Right lobe of liver (tissue), 6 donors: ENCODE measurements at regions not wholly inside any gene's neighbourhood (a gene's known extent, or its start where the extent isn't known, plus 50 kb on each side); places are given as distances from the start of the nearest gene placed in this dataset.

Experiments used
- ATAC-seq, 4 donors: fragments of 200-7000 bp; cut with Tn5 transposase; one replicate each; pipeline ENCODE4 v1.9.1; 2020; ENCODE audit warnings: mild to moderate bottlenecking in 4 of 4, moderate library complexity in 4 of 4
- DNase-seq, 3 donors: peaks; one replicate each; pipeline ENCODE4 v3.0.0-alpha.2; 2020
- H3K27ac ChIP-seq, 3 donors: fragments of 200-600 bp; one replicate each; pipeline ENCODE4 v1.8.0; 2022
- H3K27me3 ChIP-seq, 2 donors: fragments of 200-600 bp; one replicate each; pipeline ENCODE4 v1.8.0; 2022
- H3K36me3 ChIP-seq, 4 donors: fragments of 200-600 bp; sonication (generic) in 1 of 4; one replicate each; pipeline versions ENCODE4 v1.5.1 to v1.8.0; 2017 to 2022; ENCODE audit warnings: control low read depth in 1 of 4
- H3K4me1 ChIP-seq, 4 donors: fragments of 200-600 bp; sonication (generic) in 1 of 4; one replicate each; pipeline versions ENCODE4 v1.5.1 to v1.8.0; 2017 to 2022; ENCODE audit warnings: control low read depth in 1 of 4
- H3K4me3 ChIP-seq, 3 donors: fragments of 200-600 bp; one replicate each; pipeline ENCODE4 v1.8.0; 2022
- H3K9me3 ChIP-seq, 4 donors: fragments of 200-600 bp; sonication (generic) in 1 of 4; one replicate each; pipeline versions ENCODE4 v1.5.1 to v1.8.0; 2017 to 2022; ENCODE audit warnings: control low read depth in 1 of 4
- CTCF ChIP-seq, 4 donors: fragments of 200-600 bp in 3 of 4; fragments of 450-650 bp in 1 of 4; IDR thresholded peaks; one replicate each; pipeline versions ENCODE4 v1.5.1 to v1.8.0; 2016 to 2022; ENCODE audit warnings: antibody characterized with exemption in 4 of 4, mild to moderate bottlenecking in 2 of 4
- POLR2A ChIP-seq: fragments of 450-650 bp; IDR thresholded peaks from one replicate; pipeline ENCODE4 v1.6.1; 2017; ENCODE audit warnings: antibody characterized with exemption, mild to moderate bottlenecking
- WGBS: methylation state at CpG from one replicate; pipeline ENCODE4 v1.1.6; 2018; ENCODE audit warnings: low coverage, low lambda C conversion rate; ENCODE audit not compliant: insufficient coverage; ENCODE audit errors: missing lambda C conversion rate; 5-methylcytosine and 5-hydroxymethylcytosine counted together
- intact Hi-C, 2 donors: fragments of 100-400 bp; cut with DNase I; formaldehyde crosslinking; loops; one replicate each; pipeline versions ENCODE4 v1.11.2 to v1.14.1; 2022
- donor health status: DM: no; HTN: yes; CAD: no.
- donor health status: DM: no; HTN: no; CAD: no.
- donor health status: DM: no; HTN: no; CAD: no.
- donor health status: DM: no; HTN: yes; CAD: no.
- donor health status: DM: no; HTN: yes; CAD: no.

GRCh38 chr13:73829416-73829815 lies 304.8 kb downstream of the KLF12 start:
- WGBS: no CpG with 5 or more reads among the region's 1 CpG
- Histone ChIP-seq H3K9me3 (no peaks in the 10 kb centered on the region), H3K36me3 (no peaks in the 10 kb centered on the region), H3K4me1 (no peaks in the 10 kb centered on the region), H3K27ac (no peak overlapping the region), H3K4me3 (no peak overlapping the region), H3K27me3 (no peaks in the 10 kb centered on the region)
- intact Hi-C loops: no loop called here
- DNase-seq (no peak), ATAC-seq (no peak)
- TF ChIP-seq CTCF (IDR thresholded peaks at IDR 0.05): no peak
- TF ChIP-seq POLR2A: no peak

- TF ChIP-seq POLR2A (no peak), CTCF (IDR thresholded peaks at IDR 0.05) (no peak)
- Histone ChIP-seq H3K4me3 (no peak overlapping the region), H3K4me1 (no peaks in the 10 kb centered on the region), H3K9me3 (no peaks in the 10 kb centered on the region), H3K27me3 (no peaks in the 10 kb centered on the region), H3K36me3 (no peaks in the 10 kb centered on the region), H3K27ac (no peak overlapping the region)
- ATAC-seq: no peak
- intact Hi-C loops: no loop called here
- 85% methylated on average over 4 of the region's 4 CpGs for WGBS
- no peak for DNase-seq
Observed at GRCh38 chr13:73828811-73829210, 305.4 kb downstream of the KLF12 start.

- 73% methylated on average over 3 of the region's 3 CpGs for WGBS
- H3K9me3 ChIP-seq: no peaks in the 10 kb centered on the region
- intact Hi-C loops: no loop called here
- H3K4me3 ChIP-seq: no peak overlapping the region
- TF ChIP-seq CTCF (IDR thresholded peaks at IDR 0.05) (no peak), POLR2A (no peak)
- no peaks in the 10 kb centered on the region for H3K27me3 ChIP-seq
- peaks cover 0 to under 1% (median 0%) of the 10 kb centered on the region in 4 donors for H3K4me1 ChIP-seq
- ATAC-seq (no peak), DNase-seq (no peak)
- no peak overlapping the region for H3K27ac ChIP-seq
- H3K36me3 ChIP-seq: no peaks in the 10 kb centered on the region
Observed at GRCh38 chr13:73827434-73827833, 306.8 kb downstream of the KLF12 start.

DNA sequence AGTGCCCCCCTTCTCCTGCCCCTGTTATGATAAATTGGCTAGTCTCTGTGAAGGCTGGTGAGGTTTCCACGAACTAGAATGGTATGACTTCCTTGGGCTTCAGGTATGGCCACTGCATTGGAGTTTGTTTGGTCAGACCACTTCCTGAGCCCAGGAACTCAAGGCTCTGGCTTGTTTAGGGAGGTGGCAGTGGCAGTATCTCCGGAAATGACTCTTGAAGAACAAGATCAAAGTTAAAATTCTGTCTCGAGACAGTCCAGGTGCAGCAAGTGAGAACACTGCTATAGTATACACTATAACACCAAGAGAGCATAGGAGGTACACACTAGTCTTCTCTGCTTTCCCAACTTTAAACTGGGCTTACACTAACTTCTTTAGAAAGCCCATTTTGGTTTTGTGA lies 309.1 kb downstream of the KLF12 start:
- intact Hi-C loops: no loop called here
- Histone ChIP-seq H3K27me3 (no peaks in the 10 kb centered on the region), H3K4me3 (no peak overlapping the region), H3K36me3 (no peaks in the 10 kb centered on the region), H3K9me3 (no peaks in the 10 kb centered on the region), H3K4me1 (peaks cover 0 to 3% (median 0%) of the 10 kb centered on the region in 4 donors), H3K27ac (no peak overlapping the region)
- 100% methylated on average over 3 of the region's 3 CpGs for WGBS
- DNase-seq: no peak
- no peak for TF ChIP-seq CTCF (IDR thresholded peaks at IDR 0.05)
- TF ChIP-seq POLR2A: no peak
- no peak for ATAC-seq
